PC-9 (cell line): ENCODE measurements at regions not wholly inside any gene's neighbourhood (a gene's known extent, or its start where the extent isn't known, plus 50 kb on each side); places are given as distances from the start of the nearest gene placed in this dataset.
A peak's percentile ranks its signal among the peaks of the same experiment; 100 is the strongest.

Experiments
- BruUV-seq: library from RNA; stranded (reverse); fragments of 400-500 nt; replicated peaks from 2 replicates; lab custom pipeline; 2021; lab: Mats Ljungman, UMichigan
- CTCF ChIA-PET: fragments of 300-600 bp; sonication (Branson Sonifier 250); formaldehyde crosslinking; loops from one replicate; lab custom pipeline; 2022; ENCODE audit warnings: antibody characterized with exemption; lab: Charles Lee
- POLR2A ChIA-PET: fragments of 300-600 bp; sonication (Branson Sonifier 250); formaldehyde crosslinking; loops from one replicate; lab custom pipeline; 2022; ENCODE audit warnings: antibody characterized with exemption; ENCODE audit not compliant: unreplicated experiment; lab: Charles Lee
- DNase-seq, 2 experiments: peaks; one replicate each; pipeline versions ENCODE4 v3.0.0 to v3.0.0-alpha.2; 2015 to 2022; ENCODE audit warnings: mixed read lengths in 1 of 2
- H2AFZ ChIP-seq: fragments of 200-600 bp; sonication (generic); 2 replicates; pipeline ENCODE4 v1.8.1; 2017; ENCODE audit warnings: antibody characterized with exemption
- H3F3A ChIP-seq: fragments of 200-600 bp; sonication (generic); 2 replicates; pipeline ENCODE4 v1.8.1; 2017; ENCODE audit warnings: antibody characterized with exemption, mild to moderate bottlenecking, low read depth; ENCODE audit not compliant: insufficient read depth
- H3K27ac ChIP-seq: fragments of 200-600 bp; sonication (generic); 2 replicates; pipeline ENCODE4 v1.6.1; 2016; ENCODE audit warnings: mixed run types
- H3K27me3 ChIP-seq: fragments of 200-600 bp; sonication (generic); 2 replicates; pipeline ENCODE4 v1.6.1; 2016; ENCODE audit warnings: low read depth, mixed run types; ENCODE audit not compliant: insufficient read depth
- H3K36me3 ChIP-seq: fragments of 200-600 bp; sonication (generic); 2 replicates; pipeline ENCODE4 v1.6.1; 2016; ENCODE audit warnings: low read depth, mixed run types
- H3K4me1 ChIP-seq: fragments of 200-600 bp; sonication (generic); replicated peaks from 2 replicates; pipeline ENCODE4 v1.6.1; 2016; ENCODE audit warnings: mixed run types; ENCODE audit not compliant: insufficient read depth
- H3K4me2 ChIP-seq: fragments of 200-600 bp; sonication (generic); 2 replicates; pipeline ENCODE4 v1.6.1; 2017; ENCODE audit warnings: mixed run types
- H3K4me3 ChIP-seq: fragments of 200-600 bp; sonication (generic); 2 replicates; pipeline ENCODE4 v1.6.1; 2016; ENCODE audit warnings: mixed run types
- H3K79me2 ChIP-seq: fragments of 200-600 bp; sonication (generic); 2 replicates; pipeline ENCODE4 v1.6.1; 2017; ENCODE audit warnings: low read depth, mixed run types
- H3K9me2 ChIP-seq: fragments of 200-600 bp; sonication (generic); 2 replicates; pipeline ENCODE4 v1.8.1; 2017; ENCODE audit warnings: mild to moderate bottlenecking; ENCODE audit not compliant: insufficient read depth
- H3K9me3 ChIP-seq: fragments of 200-600 bp; sonication (generic); 2 replicates; pipeline ENCODE4 v1.8.1; 2016; ENCODE audit warnings: low read depth; ENCODE audit not compliant: insufficient read depth
- H4K20me1 ChIP-seq: fragments of 200-600 bp; sonication (generic); 2 replicates; pipeline ENCODE4 v1.8.1; 2017; ENCODE audit not compliant: insufficient read depth
- CTCF ChIP-seq: fragments of 200-600 bp; sonication (generic); conservative IDR thresholded peaks from 2 replicates; pipeline ENCODE4 v1.6.1; 2017; ENCODE audit warnings: mixed run types, antibody characterized with exemption, mild to moderate bottlenecking, moderate library complexity
- EZH2 ChIP-seq: fragments of 200-600 bp; sonication (generic); IDR thresholded peaks from 2 replicates; pipeline ENCODE4 v1.8.0; 2017; ENCODE audit warnings: antibody characterized with exemption, low read depth
- intact Hi-C: fragments of 100-400 bp; cut with micrococcal nuclease; formaldehyde crosslinking; loops from one replicate; pipeline ENCODE4 v1.10.0; 2022; ENCODE audit not compliant: unreplicated experiment

DNA sequence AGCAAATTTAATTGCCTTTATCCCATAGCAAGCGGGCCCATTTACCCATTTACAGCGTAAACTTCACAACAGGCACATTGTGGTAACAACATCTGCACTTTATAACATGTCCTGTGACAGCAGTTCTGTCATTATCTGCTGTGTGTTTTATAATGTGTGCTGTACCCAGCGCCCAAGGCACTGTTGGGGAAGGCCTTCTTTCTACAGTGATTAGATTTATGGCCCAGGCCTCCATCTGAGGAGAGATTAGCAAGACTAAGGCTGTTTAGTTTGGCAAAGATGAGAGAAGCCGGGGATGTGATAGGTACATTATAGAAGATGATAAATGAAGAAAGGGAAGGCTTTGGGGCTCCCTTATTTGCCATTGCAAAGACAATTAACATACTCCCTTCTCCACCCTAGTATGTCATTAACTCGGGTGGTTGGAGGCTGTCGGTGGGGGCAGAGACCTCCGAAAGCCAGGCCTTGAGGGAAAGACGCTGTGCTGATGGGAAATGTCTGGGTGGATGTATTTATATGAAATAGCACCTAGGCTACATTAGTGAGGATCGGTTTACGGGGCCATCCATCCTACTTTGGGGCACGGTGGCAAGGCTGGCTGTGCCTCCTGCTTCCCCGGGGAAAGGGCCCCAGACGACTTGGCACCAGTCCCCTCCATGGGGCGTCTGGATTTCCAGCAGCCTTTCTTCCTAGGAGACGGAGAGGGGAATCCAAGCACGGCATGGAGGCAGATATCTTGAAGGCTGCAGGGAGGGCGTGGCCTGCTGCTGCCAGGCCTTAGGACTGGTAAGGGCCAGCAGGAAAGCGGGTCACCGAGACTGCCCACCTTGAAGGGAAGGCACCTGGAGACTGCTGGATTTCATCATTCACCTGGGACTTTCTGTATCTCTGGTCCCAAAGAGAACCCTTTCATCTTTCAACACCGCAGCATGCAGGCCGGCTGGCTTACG is 64.3 kb upstream of the PTCH1 start:
- Histone ChIP-seq H3K4me3 (no peak overlapping the region), H3K79me2 (no peaks in the 10 kb centered on the region), H3F3A (no peaks in the 10 kb centered on the region), H3K27me3 (peaks cover 87% of the 10 kb centered on the region), H3K36me3 (no peaks in the 10 kb centered on the region), H3K4me1 (no peaks in the 10 kb centered on the region), H3K9me3 (no peaks in the 10 kb centered on the region), H3K4me2 (no peak overlapping the region), H2AFZ (no peak overlapping the region), H3K9me2 (no peaks in the 10 kb centered on the region), H3K27ac (no peak overlapping the region), H4K20me1 (no peaks in the 10 kb centered on the region)
- TF ChIP-seq CTCF (no peak), EZH2 (no peak)
- no TSS peak for BruUV-seq
- DNase-seq: no peak
- CTCF ChIA-PET: no interaction called here
- POLR2A ChIA-PET: no interaction called here
- intact Hi-C loops: no loop called here

DNA sequence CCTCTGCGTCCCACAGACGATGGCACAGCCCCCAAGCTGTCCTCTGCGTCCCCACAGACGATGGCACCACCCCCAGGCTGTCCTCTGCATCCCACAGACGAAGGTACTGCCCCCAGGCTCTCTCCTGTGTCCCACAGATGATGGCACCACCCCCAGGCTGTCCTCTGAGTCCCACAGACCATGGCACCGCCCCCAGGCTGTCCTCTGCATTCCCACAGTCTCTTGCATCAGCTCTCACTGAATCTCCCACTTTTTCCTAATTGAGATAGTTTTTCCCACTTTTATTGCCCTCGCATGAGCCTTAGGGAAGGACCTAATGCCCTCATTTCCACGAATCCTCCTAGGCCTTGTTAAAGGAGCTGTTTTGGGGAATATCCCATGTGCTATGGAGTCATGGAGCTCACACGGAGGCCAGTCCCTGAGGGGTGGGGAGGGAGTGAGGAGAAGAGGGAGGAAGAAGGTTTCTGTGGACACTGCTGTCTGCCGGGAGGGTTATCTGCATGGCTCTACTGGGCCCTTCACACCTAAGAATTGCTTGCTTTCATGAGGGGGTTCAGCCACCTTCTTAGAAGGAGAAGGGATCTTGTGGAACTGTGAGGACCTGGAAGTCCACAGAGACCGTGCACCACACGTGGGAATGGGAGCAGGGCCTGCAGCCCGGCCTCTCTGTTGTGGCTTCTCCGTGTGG is 58.2 kb upstream of the PTCH1 start:
- H4K20me1 ChIP-seq: no peaks in the 10 kb centered on the region
- ChIA-PET CTCF (no interaction called here), POLR2A (no interaction called here)
- TF ChIP-seq EZH2: no peak
- no peak for TF ChIP-seq CTCF
- H3K4me3 ChIP-seq: no peak overlapping the region
- H3K36me3 ChIP-seq: no peaks in the 10 kb centered on the region
- no peak overlapping the region for H3K27ac ChIP-seq
- H3K9me3 ChIP-seq: no peaks in the 10 kb centered on the region
- H3K9me2 ChIP-seq: no peaks in the 10 kb centered on the region
- peaks cover 60% of the 10 kb centered on the region for H3K27me3 ChIP-seq
- no peaks in the 10 kb centered on the region for H3F3A ChIP-seq
- no peak overlapping the region for H2AFZ ChIP-seq
- no peak for DNase-seq
- intact Hi-C loops: no loop called here
- H3K4me2 ChIP-seq: 0 out of 2 replicates have a peak overlapping the region, but pooled peaks have one; percentile 40
- no peaks in the 10 kb centered on the region for H3K4me1 ChIP-seq
- H3K79me2 ChIP-seq: no peaks in the 10 kb centered on the region
- BruUV-seq: no TSS peak

DNA sequence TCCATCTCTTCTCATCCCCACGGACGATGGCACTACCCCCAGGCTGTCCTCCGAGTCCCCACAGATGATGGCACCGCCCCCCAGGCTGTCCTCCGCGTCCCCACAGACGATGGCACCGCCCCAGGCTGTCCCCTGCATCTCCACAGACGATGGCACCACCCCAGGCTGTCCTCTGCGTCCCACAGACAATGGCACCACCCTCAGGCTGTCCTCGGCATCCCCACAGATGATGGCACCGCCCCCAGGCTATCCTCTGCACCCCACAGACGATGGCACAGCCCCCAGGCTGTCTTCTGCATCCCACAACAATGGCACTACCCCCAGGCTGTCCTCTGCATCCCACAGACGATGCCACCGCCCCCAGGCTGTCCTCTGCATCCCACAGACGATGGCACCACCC is 57.4 kb upstream of the PTCH1 start:
- Histone ChIP-seq H3F3A (no peaks in the 10 kb centered on the region), H4K20me1 (no peaks in the 10 kb centered on the region), H3K4me1 (no peaks in the 10 kb centered on the region), H2AFZ (no peak overlapping the region), H3K36me3 (no peaks in the 10 kb centered on the region), H3K27me3 (peaks cover 52% of the 10 kb centered on the region), H3K9me2 (no peaks in the 10 kb centered on the region), H3K4me2 (no peak overlapping the region), H3K27ac (no peak overlapping the region), H3K79me2 (no peaks in the 10 kb centered on the region), H3K9me3 (no peaks in the 10 kb centered on the region), H3K4me3 (no peak overlapping the region)
- DNase-seq: no peak
- no TSS peak for BruUV-seq
- ChIA-PET CTCF (no interaction called here), POLR2A (no interaction called here)
- intact Hi-C loops: no loop called here
- TF ChIP-seq EZH2 (no peak), CTCF (no peak)
